ENCODE measurements at regions not wholly inside any gene's neighbourhood (a gene's known extent, or its start where the extent isn't known, plus 50 kb on each side); places are given as distances from the start of the nearest gene placed in this dataset.

- no peak for TF ChIP-seq KLF10 (tag by site-specific recombination; IDR thresholded peaks at IDR 0.05)
- no peak for TF ChIP-seq ZXDB (tag by site-specific recombination; IDR thresholded peaks at IDR 0.05)
- TF ChIP-seq SP2 (tag by site-specific recombination; IDR thresholded peaks at IDR 0.05), result no peak
- no peak for TF ChIP-seq GLI2 (tag by site-specific recombination; IDR thresholded peaks at IDR 0.05; ENCODE audit: borderline replicate concordance, low read depth)
- no peak for TF ChIP-seq ZNF274 (IDR thresholded peaks at IDR 0.05; ENCODE audit: low read length)
- TF ChIP-seq ZNF274 (tag by site-specific recombination; IDR thresholded peaks at IDR 0.05; ENCODE audit: borderline replicate concordance), result no peak
- TF ChIP-seq ZNF513 (tag by site-specific recombination; IDR thresholded peaks at IDR 0.05), result no peak
- no peak for TF ChIP-seq ZNF571 (tag by site-specific recombination; IDR thresholded peaks at IDR 0.05)
Observed at GRCh38 chr4:100696531-100696930, 178.7 kb upstream of the EMCN start (continued).

DNA sequence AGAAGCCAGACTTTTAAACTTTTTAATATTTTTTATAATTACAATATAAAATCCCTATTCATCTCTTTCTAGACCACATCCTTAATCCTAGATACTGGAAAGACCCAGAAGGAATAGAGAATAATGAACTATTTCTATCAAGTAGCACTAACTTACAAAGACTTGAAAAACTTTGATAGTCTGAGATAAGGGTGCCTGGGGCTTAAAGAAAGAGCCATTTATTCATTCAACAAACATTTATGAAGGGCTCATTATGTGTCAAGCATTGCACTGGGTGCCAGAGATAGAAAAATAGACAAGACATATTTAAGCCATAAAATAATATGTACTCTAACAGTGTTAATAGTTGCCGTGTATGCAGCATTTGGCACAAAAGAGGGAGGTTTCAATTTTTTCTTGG is 178.0 kb upstream of the EMCN start:
- Histone ChIP-seq H3K27ac (ENCODE audit: extremely low read depth, low read depth, low read length) (no peak overlapping the region), H3K4me1 (ENCODE audit: control insufficient read depth, insufficient read depth, low read length) (no peaks in the 10 kb centered on the region; the same call in 1 of the 2 replicates), H3K4me3 (ENCODE audit: low read depth, low read length) (no peak overlapping the region), H3K36me3 (ENCODE audit: control insufficient read depth in 2 of 2, insufficient read depth in 1 of 2, low read length in 2 of 2) (no peaks in the 10 kb centered on the region), H3K9me3 (ENCODE audit: control insufficient read depth, insufficient read depth, low read depth, low read length) (no peaks in the 10 kb centered on the region)
- POLR2A ChIA-PET, result no interaction called here
- CTCF ChIA-PET, result no interaction called here
- TF ChIP-seq ZNF341 (tag by site-specific recombination; IDR thresholded peaks at IDR 0.05; ENCODE audit: low read depth) (no peak), ZNF175 (tag by site-specific recombination; IDR thresholded peaks at IDR 0.05) (no peak), ZNF777 (tag by site-specific recombination; IDR thresholded peaks at IDR 0.05; ENCODE audit: borderline replicate concordance) (no peak), ZNF112 (tag by site-specific recombination; IDR thresholded peaks at IDR 0.05) (no peak), ZNF280C (tag by site-specific recombination; IDR thresholded peaks at IDR 0.05) (no peak), ZNF510 (tag by site-specific recombination; IDR thresholded peaks at IDR 0.05; ENCODE audit: insufficient replicate concordance) (no peak), ZNF660 (tag by site-specific recombination; IDR thresholded peaks at IDR 0.05) (no peak), ZNF837 (tag by site-specific recombination; IDR thresholded peaks at IDR 0.05) (no peak), FEZF1 (tag by site-specific recombination; IDR thresholded peaks at IDR 0.05) (no peak)
- TF ChIP-seq, protein P1, sequence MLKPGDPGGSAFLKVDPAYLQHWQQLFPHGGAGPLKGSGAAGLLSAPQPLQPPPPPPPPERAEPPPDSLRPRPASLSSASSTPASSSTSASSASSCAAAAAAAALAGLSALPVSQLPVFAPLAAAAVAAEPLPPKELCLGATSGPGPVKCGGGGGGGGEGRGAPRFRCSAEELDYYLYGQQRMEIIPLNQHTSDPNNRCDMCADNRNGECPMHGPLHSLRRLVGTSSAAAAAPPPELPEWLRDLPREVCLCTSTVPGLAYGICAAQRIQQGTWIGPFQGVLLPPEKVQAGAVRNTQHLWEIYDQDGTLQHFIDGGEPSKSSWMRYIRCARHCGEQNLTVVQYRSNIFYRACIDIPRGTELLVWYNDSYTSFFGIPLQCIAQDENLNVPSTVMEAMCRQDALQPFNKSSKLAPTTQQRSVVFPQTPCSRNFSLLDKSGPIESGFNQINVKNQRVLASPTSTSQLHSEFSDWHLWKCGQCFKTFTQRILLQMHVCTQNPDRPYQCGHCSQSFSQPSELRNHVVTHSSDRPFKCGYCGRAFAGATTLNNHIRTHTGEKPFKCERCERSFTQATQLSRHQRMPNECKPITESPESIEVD (tag by site-specific recombination; IDR thresholded peaks at IDR 0.05), result no peak

GRCh38 chr4:100695039-100695654 is 177.3 kb upstream of the EMCN start:
- Histone ChIP-seq H3K4me3 (ENCODE audit: low read depth, low read length) (no peak overlapping the region), H3K4me1 (ENCODE audit: control insufficient read depth, insufficient read depth, low read length) (no peaks in the 10 kb centered on the region; the same call in 1 of the 2 replicates), H3K9me3 (ENCODE audit: control insufficient read depth, insufficient read depth, low read depth, low read length) (no peaks in the 10 kb centered on the region), H3K27ac (ENCODE audit: extremely low read depth, low read depth, low read length) (no peak overlapping the region), H3K36me3 (ENCODE audit: control insufficient read depth in 2 of 2, insufficient read depth in 1 of 2, low read length in 2 of 2) (no peaks in the 10 kb centered on the region)
- CTCF ChIA-PET, result no interaction called here
- POLR2A ChIA-PET, result no interaction called here
- TF ChIP-seq TCF7L2 (IDR thresholded peaks at IDR 0.05; ENCODE audit: borderline replicate concordance, low read depth, low read length) (peak; percentile 38; the same call in 1 of the 2 replicates), ZNF362 (tag by site-specific recombination; IDR thresholded peaks at IDR 0.05) (no peak), ZNF560 (tag by site-specific recombination; IDR thresholded peaks at IDR 0.05; ENCODE audit: borderline replicate concordance) (no peak), GLIS1 (tag by site-specific recombination; IDR thresholded peaks at IDR 0.05) (peak; percentile 72), PRDM4 (tag by site-specific recombination; IDR thresholded peaks at IDR 0.05) (no peak), INSM2 (tag by site-specific recombination; IDR thresholded peaks at IDR 0.05) (no peak)

Data from HEK293 (cell line).